ENCODE measurements at regions not wholly inside any gene's neighbourhood (a gene's known extent, or its start where the extent isn't known, plus 50 kb on each side); places are given as distances from the start of the nearest gene placed in this dataset.

DNA sequence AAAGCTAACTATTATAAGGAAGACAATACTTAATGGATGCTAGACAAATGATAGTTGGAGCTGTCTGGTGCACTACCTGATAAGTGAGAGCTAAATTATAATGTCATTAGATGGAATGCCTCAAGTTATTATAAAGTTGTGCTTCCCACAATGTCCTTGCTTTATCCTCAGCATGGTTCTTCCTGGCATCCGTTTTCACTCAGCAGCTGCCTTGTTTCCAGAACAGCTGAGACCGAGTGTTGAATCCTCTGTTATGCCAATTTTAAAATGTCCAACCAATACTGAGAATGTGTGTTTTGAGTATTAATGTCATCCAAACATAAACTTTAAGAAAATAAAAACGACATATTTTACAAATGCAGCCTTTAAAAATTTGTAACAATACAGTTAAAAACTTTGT is 286.7 kb upstream of the SOX2 start (continued):
- no peak for TF ChIP-seq JUNB (IDR thresholded peaks at IDR 0.05; ENCODE audit: unreplicated experiment)
- TF ChIP-seq, protein P1, sequence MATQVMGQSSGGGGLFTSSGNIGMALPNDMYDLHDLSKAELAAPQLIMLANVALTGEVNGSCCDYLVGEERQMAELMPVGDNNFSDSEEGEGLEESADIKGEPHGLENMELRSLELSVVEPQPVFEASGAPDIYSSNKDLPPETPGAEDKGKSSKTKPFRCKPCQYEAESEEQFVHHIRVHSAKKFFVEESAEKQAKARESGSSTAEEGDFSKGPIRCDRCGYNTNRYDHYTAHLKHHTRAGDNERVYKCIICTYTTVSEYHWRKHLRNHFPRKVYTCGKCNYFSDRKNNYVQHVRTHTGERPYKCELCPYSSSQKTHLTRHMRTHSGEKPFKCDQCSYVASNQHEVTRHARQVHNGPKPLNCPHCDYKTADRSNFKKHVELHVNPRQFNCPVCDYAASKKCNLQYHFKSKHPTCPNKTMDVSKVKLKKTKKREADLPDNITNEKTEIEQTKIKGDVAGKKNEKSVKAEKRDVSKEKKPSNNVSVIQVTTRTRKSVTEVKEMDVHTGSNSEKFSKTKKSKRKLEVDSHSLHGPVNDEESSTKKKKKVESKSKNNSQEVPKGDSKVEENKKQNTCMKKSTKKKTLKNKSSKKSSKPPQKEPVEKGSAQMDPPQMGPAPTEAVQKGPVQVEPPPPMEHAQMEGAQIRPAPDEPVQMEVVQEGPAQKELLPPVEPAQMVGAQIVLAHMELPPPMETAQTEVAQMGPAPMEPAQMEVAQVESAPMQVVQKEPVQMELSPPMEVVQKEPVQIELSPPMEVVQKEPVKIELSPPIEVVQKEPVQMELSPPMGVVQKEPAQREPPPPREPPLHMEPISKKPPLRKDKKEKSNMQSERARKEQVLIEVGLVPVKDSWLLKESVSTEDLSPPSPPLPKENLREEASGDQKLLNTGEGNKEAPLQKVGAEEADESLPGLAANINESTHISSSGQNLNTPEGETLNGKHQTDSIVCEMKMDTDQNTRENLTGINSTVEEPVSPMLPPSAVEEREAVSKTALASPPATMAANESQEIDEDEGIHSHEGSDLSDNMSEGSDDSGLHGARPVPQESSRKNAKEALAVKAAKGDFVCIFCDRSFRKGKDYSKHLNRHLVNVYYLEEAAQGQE (IDR thresholded peaks at IDR 0.05; ENCODE audit: unreplicated experiment), result no peak
- TF ChIP-seq, protein P2, sequence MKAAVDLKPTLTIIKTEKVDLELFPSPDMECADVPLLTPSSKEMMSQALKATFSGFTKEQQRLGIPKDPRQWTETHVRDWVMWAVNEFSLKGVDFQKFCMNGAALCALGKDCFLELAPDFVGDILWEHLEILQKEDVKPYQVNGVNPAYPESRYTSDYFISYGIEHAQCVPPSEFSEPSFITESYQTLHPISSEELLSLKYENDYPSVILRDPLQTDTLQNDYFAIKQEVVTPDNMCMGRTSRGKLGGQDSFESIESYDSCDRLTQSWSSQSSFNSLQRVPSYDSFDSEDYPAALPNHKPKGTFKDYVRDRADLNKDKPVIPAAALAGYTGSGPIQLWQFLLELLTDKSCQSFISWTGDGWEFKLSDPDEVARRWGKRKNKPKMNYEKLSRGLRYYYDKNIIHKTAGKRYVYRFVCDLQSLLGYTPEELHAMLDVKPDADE (IDR thresholded peaks at IDR 0.05), result no peak
- TF ChIP-seq, protein P3, sequence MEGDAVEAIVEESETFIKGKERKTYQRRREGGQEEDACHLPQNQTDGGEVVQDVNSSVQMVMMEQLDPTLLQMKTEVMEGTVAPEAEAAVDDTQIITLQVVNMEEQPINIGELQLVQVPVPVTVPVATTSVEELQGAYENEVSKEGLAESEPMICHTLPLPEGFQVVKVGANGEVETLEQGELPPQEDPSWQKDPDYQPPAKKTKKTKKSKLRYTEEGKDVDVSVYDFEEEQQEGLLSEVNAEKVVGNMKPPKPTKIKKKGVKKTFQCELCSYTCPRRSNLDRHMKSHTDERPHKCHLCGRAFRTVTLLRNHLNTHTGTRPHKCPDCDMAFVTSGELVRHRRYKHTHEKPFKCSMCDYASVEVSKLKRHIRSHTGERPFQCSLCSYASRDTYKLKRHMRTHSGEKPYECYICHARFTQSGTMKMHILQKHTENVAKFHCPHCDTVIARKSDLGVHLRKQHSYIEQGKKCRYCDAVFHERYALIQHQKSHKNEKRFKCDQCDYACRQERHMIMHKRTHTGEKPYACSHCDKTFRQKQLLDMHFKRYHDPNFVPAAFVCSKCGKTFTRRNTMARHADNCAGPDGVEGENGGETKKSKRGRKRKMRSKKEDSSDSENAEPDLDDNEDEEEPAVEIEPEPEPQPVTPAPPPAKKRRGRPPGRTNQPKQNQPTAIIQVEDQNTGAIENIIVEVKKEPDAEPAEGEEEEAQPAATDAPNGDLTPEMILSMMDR (conservative IDR thresholded peaks at IDR 0.05; ENCODE audit: low read depth in 2 of 2), result no peak
- no peak for TF ChIP-seq EZH2phosphoT487 (IDR thresholded peaks at IDR 0.05; ENCODE audit: unreplicated experiment)
- TF ChIP-seq CREB1 (CRISPR knock-in tag; IDR thresholded peaks at IDR 0.05; ENCODE audit: low read depth), result no peak
- no peak for TF ChIP-seq POLR2AphosphoS5 (IDR thresholded peaks at IDR 0.05; ENCODE audit: low read depth)

DNA sequence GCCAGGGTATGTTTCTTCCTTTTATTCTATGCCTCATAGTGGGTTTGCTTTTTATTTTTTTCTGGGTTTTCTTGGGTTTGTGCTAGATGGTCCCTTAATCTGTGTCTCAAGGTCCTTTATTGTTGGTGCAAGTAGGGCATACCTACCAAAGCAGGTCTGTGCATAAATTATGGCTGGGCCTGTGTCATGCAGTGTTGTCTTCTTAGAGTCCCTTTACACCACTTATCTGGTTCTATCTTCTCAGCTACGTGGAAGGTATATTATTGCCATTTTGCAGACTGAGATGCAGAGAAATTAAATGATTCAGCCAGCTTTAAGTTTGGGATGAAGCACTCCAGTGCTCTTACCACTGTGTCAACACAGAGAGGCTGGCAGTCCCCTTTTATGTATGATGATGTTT is 293.5 kb upstream of the SOX2 start:
- Mint-ChIP-seq H3K4me3 (no peak overlapping the region), H3K36me3 (ENCODE audit: low read depth) (no peaks in the 10 kb centered on the region), H3K27me3 (ENCODE audit: insufficient read depth, low read depth, poor library complexity) (no peaks in the 10 kb centered on the region), H3K27ac (no peak overlapping the region), H3K4me1 (peaks cover 17% of the 10 kb centered on the region), H3K9me3 (no peaks in the 10 kb centered on the region)
- no peaks in the 10 kb centered on the region for H3K36me3 ChIP-seq (ENCODE audit: insufficient read depth)
- DNase-seq (ENCODE audit: low spot score) (no peak), ATAC-seq (peak; percentile 47; the same call in 2 of the 3 replicates)
- no peak overlapping the region for H3K4me2 ChIP-seq
- no peaks in the 10 kb centered on the region for H3K27me3 ChIP-seq (ENCODE audit: insufficient read depth)
- no peaks in the 10 kb centered on the region for H3F3A ChIP-seq (replicated peaks; ENCODE audit: low read depth)
- H3K4me3 ChIP-seq, result no peak overlapping the region
- TF ChIP-seq NANOG (IDR thresholded peaks at IDR 0.05; ENCODE audit: borderline replicate concordance), result no peak
- TF ChIP-seq, protein P4, sequence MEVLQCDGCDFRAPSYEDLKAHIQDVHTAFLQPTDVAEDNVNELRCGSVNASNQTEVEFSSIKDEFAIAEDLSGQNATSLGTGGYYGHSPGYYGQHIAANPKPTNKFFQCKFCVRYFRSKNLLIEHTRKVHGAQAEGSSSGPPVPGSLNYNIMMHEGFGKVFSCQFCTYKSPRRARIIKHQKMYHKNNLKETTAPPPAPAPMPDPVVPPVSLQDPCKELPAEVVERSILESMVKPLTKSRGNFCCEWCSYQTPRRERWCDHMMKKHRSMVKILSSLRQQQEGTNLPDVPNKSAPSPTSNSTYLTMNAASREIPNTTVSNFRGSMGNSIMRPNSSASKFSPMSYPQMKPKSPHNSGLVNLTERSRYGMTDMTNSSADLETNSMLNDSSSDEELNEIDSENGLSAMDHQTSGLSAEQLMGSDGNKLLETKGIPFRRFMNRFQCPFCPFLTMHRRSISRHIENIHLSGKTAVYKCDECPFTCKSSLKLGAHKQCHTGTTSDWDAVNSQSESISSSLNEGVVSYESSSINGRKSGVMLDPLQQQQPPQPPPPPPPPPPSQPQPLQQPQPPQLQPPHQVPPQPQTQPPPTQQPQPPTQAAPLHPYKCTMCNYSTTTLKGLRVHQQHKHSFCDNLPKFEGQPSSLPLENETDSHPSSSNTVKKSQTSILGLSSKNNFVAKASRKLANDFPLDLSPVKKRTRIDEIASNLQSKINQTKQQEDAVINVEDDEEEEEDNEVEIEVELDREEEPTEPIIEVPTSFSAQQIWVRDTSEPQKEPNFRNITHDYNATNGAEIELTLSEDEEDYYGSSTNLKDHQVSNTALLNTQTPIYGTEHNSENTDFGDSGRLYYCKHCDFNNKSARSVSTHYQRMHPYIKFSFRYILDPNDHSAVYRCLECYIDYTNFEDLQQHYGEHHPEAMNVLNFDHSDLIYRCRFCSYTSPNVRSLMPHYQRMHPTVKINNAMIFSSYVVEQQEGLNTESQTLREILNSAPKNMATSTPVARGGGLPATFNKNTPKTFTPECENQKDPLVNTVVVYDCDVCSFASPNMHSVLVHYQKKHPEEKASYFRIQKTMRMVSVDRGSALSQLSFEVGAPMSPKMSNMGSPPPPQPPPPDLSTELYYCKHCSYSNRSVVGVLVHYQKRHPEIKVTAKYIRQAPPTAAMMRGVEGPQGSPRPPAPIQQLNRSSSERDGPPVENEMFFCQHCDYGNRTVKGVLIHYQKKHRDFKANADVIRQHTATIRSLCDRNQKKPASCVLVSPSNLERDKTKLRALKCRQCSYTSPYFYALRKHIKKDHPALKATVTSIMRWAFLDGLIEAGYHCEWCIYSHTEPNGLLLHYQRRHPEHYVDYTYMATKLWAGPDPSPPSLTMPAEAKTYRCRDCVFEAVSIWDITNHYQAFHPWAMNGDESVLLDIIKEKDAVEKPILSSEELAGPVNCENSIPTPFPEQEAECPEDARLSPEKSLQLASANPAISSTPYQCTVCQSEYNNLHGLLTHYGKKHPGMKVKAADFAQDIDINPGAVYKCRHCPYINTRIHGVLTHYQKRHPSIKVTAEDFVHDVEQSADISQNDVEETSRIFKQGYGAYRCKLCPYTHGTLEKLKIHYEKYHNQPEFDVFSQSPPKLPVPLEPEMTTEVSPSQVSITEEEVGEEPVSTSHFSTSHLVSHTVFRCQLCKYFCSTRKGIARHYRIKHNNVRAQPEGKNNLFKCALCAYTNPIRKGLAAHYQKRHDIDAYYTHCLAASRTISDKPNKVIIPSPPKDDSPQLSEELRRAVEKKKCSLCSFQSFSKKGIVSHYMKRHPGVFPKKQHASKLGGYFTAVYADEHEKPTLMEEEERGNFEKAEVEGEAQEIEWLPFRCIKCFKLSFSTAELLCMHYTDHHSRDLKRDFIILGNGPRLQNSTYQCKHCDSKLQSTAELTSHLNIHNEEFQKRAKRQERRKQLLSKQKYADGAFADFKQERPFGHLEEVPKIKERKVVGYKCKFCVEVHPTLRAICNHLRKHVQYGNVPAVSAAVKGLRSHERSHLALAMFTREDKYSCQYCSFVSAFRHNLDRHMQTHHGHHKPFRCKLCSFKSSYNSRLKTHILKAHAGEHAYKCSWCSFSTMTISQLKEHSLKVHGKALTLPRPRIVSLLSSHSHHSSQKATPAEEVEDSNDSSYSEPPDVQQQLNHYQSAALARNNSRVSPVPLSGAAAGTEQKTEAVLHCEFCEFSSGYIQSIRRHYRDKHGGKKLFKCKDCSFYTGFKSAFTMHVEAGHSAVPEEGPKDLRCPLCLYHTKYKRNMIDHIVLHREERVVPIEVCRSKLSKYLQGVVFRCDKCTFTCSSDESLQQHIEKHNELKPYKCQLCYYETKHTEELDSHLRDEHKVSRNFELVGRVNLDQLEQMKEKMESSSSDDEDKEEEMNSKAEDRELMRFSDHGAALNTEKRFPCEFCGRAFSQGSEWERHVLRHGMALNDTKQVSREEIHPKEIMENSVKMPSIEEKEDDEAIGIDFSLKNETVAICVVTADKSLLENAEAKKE (CRISPR knock-in tag; IDR thresholded peaks at IDR 0.05), result no peak
- TF ChIP-seq POLR2AphosphoS5 (IDR thresholded peaks at IDR 0.05; ENCODE audit: low read depth), result no peak
- no peak for TF ChIP-seq EZH2phosphoT487 (IDR thresholded peaks at IDR 0.05; ENCODE audit: unreplicated experiment)
- TF ChIP-seq CREB1 (CRISPR knock-in tag; IDR thresholded peaks at IDR 0.05; ENCODE audit: low read depth), result no peak
- TF ChIP-seq, protein P3 (conservative IDR thresholded peaks at IDR 0.05; ENCODE audit: low read depth in 2 of 2), result no peak
- peaks cover 18% of the 10 kb centered on the region; the same call in 1 of the 2 replicates for H3K4me1 ChIP-seq (ENCODE audit: insufficient read depth)
- no peak overlapping the region for H2AFZ ChIP-seq
- no peaks in the 10 kb centered on the region for H3K9me2 ChIP-seq (ENCODE audit: insufficient read depth)
- H3K27ac ChIP-seq (ENCODE audit: low read depth), result no peak overlapping the region
- no peaks in the 10 kb centered on the region for H3K79me2 ChIP-seq (replicated peaks; ENCODE audit: insufficient read depth)
- no peaks in the 10 kb centered on the region for H4K20me1 ChIP-seq (replicated peaks; ENCODE audit: insufficient read depth)

Measured in GM23338 (cell line).